HAP-1 (cell line): ENCODE measurements at regions not wholly inside any gene's neighbourhood (a gene's known extent, or its start where the extent isn't known, plus 50 kb on each side); places are given as distances from the start of the nearest gene placed in this dataset.

Source experiments
- DNase-seq, 2 experiments: peaks; one replicate each; pipeline ENCODE4 v3.0.0-alpha.2; 2016 to 2020; ENCODE audit warnings: low spot score in 2 of 2
- H3K27me3 ChIP-seq: fragments of 250-450 bp; sonication (Bioruptor Pico); 2 replicates; pipeline ENCODE4 v1.5.1; 2020; ENCODE audit warnings: low read depth, mild to moderate bottlenecking, moderate library complexity
- H3K36me3 ChIP-seq: fragments of 250-450 bp; sonication (Bioruptor Pico); replicated peaks from 2 replicates; pipeline ENCODE4 v1.5.1; 2020; ENCODE audit warnings: mild to moderate bottlenecking
- H3K4me1 ChIP-seq: fragments of 250-450 bp; sonication (Bioruptor Pico); 2 replicates; pipeline ENCODE4 v1.5.1; 2020; ENCODE audit warnings: mild to moderate bottlenecking
- H3K4me3 ChIP-seq: fragments of 250-450 bp; sonication (Bioruptor Pico); 2 replicates; pipeline ENCODE4 v1.5.1; 2020; ENCODE audit warnings: mild to moderate bottlenecking, moderate library complexity
- H3K9me3 ChIP-seq: fragments of 250-450 bp; sonication (Bioruptor Pico); 2 replicates; pipeline ENCODE4 v1.5.1; 2020; ENCODE audit warnings: mild to moderate bottlenecking, moderate library complexity
- in situ Hi-C: fragments of 300-500 bp; cut with MboI; formaldehyde crosslinking; loops from 3 replicates; pipeline ENCODE4 v1.14.3; 2020; ENCODE audit warnings: low sequenced_read_pairs, inconsistent platforms, mixed read lengths

GRCh38 chr5:3994628-3995027 is 399.0 kb downstream of the IRX1 start:
- no peaks in the 10 kb centered on the region for H3K4me1 ChIP-seq
- in situ Hi-C loops, result no loop called here
- H3K27me3 ChIP-seq, result no peaks in the 10 kb centered on the region
- no peak for DNase-seq
- H3K4me3 ChIP-seq, result no peak overlapping the region
- no peaks in the 10 kb centered on the region for H3K36me3 ChIP-seq
- H3K9me3 ChIP-seq, result no peaks in the 10 kb centered on the region

- H3K36me3 ChIP-seq, result no peaks in the 10 kb centered on the region
These were observed 400.5 kb downstream of the IRX1 start for GRCh38 chr5:3995954-3996619.

GRCh38 chr5:3996707-3997336 is 401.2 kb downstream of the IRX1 start:
- H3K4me3 ChIP-seq, result no peak overlapping the region
- in situ Hi-C loops, result no loop called here
- H3K9me3 ChIP-seq, result no peaks in the 10 kb centered on the region
- no peaks in the 10 kb centered on the region for H3K4me1 ChIP-seq
- H3K36me3 ChIP-seq, result no peaks in the 10 kb centered on the region
- no peak for DNase-seq
- H3K27me3 ChIP-seq, result no peaks in the 10 kb centered on the region

More at GRCh38 chr5:3995954-3996619, 400.5 kb downstream of the IRX1 start:
- no peak for DNase-seq
- in situ Hi-C loops, result no loop called here
- H3K4me3 ChIP-seq, result no peak overlapping the region
- H3K9me3 ChIP-seq, result no peaks in the 10 kb centered on the region
- no peaks in the 10 kb centered on the region for H3K27me3 ChIP-seq
- H3K4me1 ChIP-seq, result no peaks in the 10 kb centered on the region

- no peak for DNase-seq
- Histone ChIP-seq H3K27me3 (no peaks in the 10 kb centered on the region), H3K4me1 (no peaks in the 10 kb centered on the region), H3K36me3 (no peaks in the 10 kb centered on the region), H3K4me3 (no peak overlapping the region), H3K9me3 (no peaks in the 10 kb centered on the region)
- in situ Hi-C loops, result no loop called here
These were observed 402.0 kb downstream of the IRX1 start for GRCh38 chr5:3997670-3998069.

GRCh38 chr5:3999929-4000328 is 404.3 kb downstream of the IRX1 start:
- in situ Hi-C loops, result no loop called here
- Histone ChIP-seq H3K4me3 (no peak overlapping the region), H3K4me1 (no peaks in the 10 kb centered on the region), H3K9me3 (no peaks in the 10 kb centered on the region), H3K27me3 (no peaks in the 10 kb centered on the region), H3K36me3 (no peaks in the 10 kb centered on the region)
- no peak for DNase-seq

- no peaks in the 10 kb centered on the region for H3K4me1 ChIP-seq
- no peaks in the 10 kb centered on the region for H3K9me3 ChIP-seq
- no peak overlapping the region for H3K4me3 ChIP-seq
- no peak for DNase-seq
- in situ Hi-C loops, result no loop called here
- H3K27me3 ChIP-seq, result no peaks in the 10 kb centered on the region
- H3K36me3 ChIP-seq, result no peaks in the 10 kb centered on the region
These were observed 405.4 kb downstream of the IRX1 start for GRCh38 chr5:4001004-4001403.

GRCh38 chr5:4001758-4002533 is 406.3 kb downstream of the IRX1 start:
- no peaks in the 10 kb centered on the region for H3K36me3 ChIP-seq
- H3K4me3 ChIP-seq, result no peak overlapping the region
- no peaks in the 10 kb centered on the region for H3K4me1 ChIP-seq
- H3K27me3 ChIP-seq, result no peaks in the 10 kb centered on the region
- in situ Hi-C loops, result no loop called here
- H3K9me3 ChIP-seq, result no peaks in the 10 kb centered on the region
- no peak for DNase-seq

- Histone ChIP-seq H3K4me1 (no peaks in the 10 kb centered on the region), H3K36me3 (no peaks in the 10 kb centered on the region), H3K27me3 (no peaks in the 10 kb centered on the region), H3K9me3 (no peaks in the 10 kb centered on the region; the same call in 1 of the 2 replicates), H3K4me3 (no peak overlapping the region)
- in situ Hi-C loops, result no loop called here
- DNase-seq, result no peak
These were observed 409.7 kb downstream of the IRX1 start for GRCh38 chr5:4005335-4005734.

- in situ Hi-C loops, result no loop called here
- Histone ChIP-seq H3K4me3 (no peak overlapping the region), H3K27me3 (no peaks in the 10 kb centered on the region), H3K9me3 (no peaks in the 10 kb centered on the region; the same call in 1 of the 2 replicates), H3K4me1 (no peaks in the 10 kb centered on the region), H3K36me3 (no peaks in the 10 kb centered on the region)
- no peak for DNase-seq
These were observed 411.4 kb downstream of the IRX1 start for GRCh38 chr5:4007001-4007400.

- DNase-seq, result no peak
- in situ Hi-C loops, result no loop called here
- H3K4me1 ChIP-seq, result no peaks in the 10 kb centered on the region
- no peak overlapping the region for H3K4me3 ChIP-seq
- H3K27me3 ChIP-seq, result no peaks in the 10 kb centered on the region
- no peaks in the 10 kb centered on the region for H3K36me3 ChIP-seq
- no peaks in the 10 kb centered on the region; the same call in 1 of the 2 replicates for H3K9me3 ChIP-seq
These were observed 416.3 kb downstream of the IRX1 start for GRCh38 chr5:4011943-4012342.

GRCh38 chr5:4013106-4013898 is 417.7 kb downstream of the IRX1 start:
- no peaks in the 10 kb centered on the region for H3K36me3 ChIP-seq
- in situ Hi-C loops, result no loop called here
- no peaks in the 10 kb centered on the region for H3K9me3 ChIP-seq
- H3K4me1 ChIP-seq, result no peaks in the 10 kb centered on the region
- H3K4me3 ChIP-seq, result no peak overlapping the region
- DNase-seq, result no peak
- H3K27me3 ChIP-seq, result no peaks in the 10 kb centered on the region

GRCh38 chr5:4015709-4016108 is 420.1 kb downstream of the IRX1 start:
- no peaks in the 10 kb centered on the region for H3K9me3 ChIP-seq
- H3K4me1 ChIP-seq, result no peaks in the 10 kb centered on the region
- no peaks in the 10 kb centered on the region for H3K27me3 ChIP-seq
- no peak for DNase-seq
- H3K4me3 ChIP-seq, result no peak overlapping the region
- in situ Hi-C loops, result no loop called here
- H3K36me3 ChIP-seq, result no peaks in the 10 kb centered on the region

GRCh38 chr5:4017076-4017803 is 421.6 kb downstream of the IRX1 start:
- no peak overlapping the region for H3K4me3 ChIP-seq
- H3K27me3 ChIP-seq, result no peaks in the 10 kb centered on the region
- no peak for DNase-seq
- H3K9me3 ChIP-seq, result no peaks in the 10 kb centered on the region
- in situ Hi-C loops, result no loop called here
- H3K4me1 ChIP-seq, result no peaks in the 10 kb centered on the region
- H3K36me3 ChIP-seq, result no peaks in the 10 kb centered on the region
